C1 segment of cervical spinal cord (tissue), 14 donors: ENCODE measurements at regions not wholly inside any gene's neighbourhood (a gene's known extent, or its start where the extent isn't known, plus 50 kb on each side); places are given as distances from the start of the nearest gene placed in this dataset.

Experiments
- DNase-seq, 14 donors: peaks; one replicate each; lab custom pipeline; 2025; lab: John Stamatoyannopoulos, UW

- DNase-seq, result no peak
These were observed 210.3 kb downstream of the SETD4 start for GRCh38 chr21:35850029-35850428.

GRCh38 chr21:35849144-35849543 lies 211.2 kb downstream of the SETD4 start:
- no peak for DNase-seq

- no peak for DNase-seq
These were observed 216.2 kb downstream of the SETD4 start for GRCh38 chr21:35843911-35844667.

- no peak for DNase-seq
These were observed 219.4 kb downstream of the SETD4 start for GRCh38 chr21:35840949-35841348.

GRCh38 chr21:35840197-35840799 lies 220.0 kb downstream of the SETD4 start:
- DNase-seq, result peak in 3 of 14 donors; percentile 3 to 9 (median 7)

GRCh38 chr21:35838987-35839763 lies 221.2 kb downstream of the SETD4 start:
- DNase-seq, result no peak

GRCh38 chr21:35838350-35838749 lies 222.0 kb downstream of the SETD4 start:
- no peak for DNase-seq

GRCh38 chr21:35833991-35834390 lies 226.3 kb downstream of the SETD4 start:
- DNase-seq, result no peak

- DNase-seq, result no peak
These were observed 226.9 kb downstream of the SETD4 start for GRCh38 chr21:35833388-35833787.

- DNase-seq, result no peak
These were observed 229.1 kb downstream of the SETD4 start for GRCh38 chr21:35831230-35831629.

- no peak for DNase-seq
These were observed 231.3 kb downstream of the SETD4 start for GRCh38 chr21:35829067-35829466.

- DNase-seq, result no peak
These were observed 232.2 kb downstream of the SETD4 start for GRCh38 chr21:35828161-35828560.

GRCh38 chr21:35827004-35827403 lies 233.3 kb downstream of the SETD4 start:
- DNase-seq, result no peak

GRCh38 chr21:35825370-35826353 lies 234.7 kb downstream of the SETD4 start:
- DNase-seq, result no peak

GRCh38 chr21:35824136-35824535 lies 236.2 kb downstream of the SETD4 start:
- no peak for DNase-seq

- no peak for DNase-seq
These were observed 241.2 kb downstream of the SETD4 start for GRCh38 chr21:35819134-35819533.

GRCh38 chr21:35818597-35818996 lies 241.7 kb downstream of the SETD4 start:
- no peak for DNase-seq

- DNase-seq, result no peak
These were observed 245.3 kb downstream of the SETD4 start for GRCh38 chr21:35814858-35815619.

GRCh38 chr21:35812679-35813078 lies 247.6 kb downstream of the SETD4 start:
- no peak for DNase-seq

GRCh38 chr21:35811191-35811806 lies 249.0 kb downstream of the SETD4 start:
- DNase-seq, result no peak
